ENCODE measurements at regions not wholly inside any gene's neighbourhood (a gene's known extent, or its start where the extent isn't known, plus 50 kb on each side); places are given as distances from the start of the nearest gene placed in this dataset.

DNA sequence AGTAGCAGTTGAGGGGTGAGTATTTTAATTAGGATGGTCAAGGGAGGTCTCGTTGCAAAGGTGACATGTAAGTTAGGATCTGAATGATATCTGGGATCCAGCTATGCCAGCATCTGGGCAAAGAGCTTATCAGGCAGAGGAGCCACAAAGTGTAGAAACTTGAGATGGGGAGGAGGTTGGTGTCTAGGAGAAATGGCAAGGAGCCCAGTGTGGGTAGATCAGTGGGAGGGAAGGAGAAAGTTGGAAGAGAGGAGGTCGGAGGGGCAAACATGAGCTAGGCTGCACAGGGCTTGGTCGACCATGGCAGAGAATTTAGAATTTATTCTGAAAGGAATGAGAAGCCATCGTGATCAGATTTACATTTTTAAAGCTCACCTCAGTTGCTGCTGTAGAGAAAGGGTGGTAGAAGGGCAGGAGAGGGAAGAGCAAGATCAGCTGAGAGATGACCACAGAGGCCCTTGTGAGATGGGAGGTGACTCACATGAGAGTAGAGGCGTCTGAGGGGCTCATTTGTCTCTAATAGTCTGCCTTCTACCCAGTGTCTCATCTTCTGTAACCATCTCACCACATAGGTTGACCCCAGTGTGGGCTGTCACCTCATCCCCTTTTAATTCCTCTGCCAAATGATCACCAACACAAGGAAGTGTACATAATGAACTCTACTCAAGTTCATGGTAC, 170.0 kb downstream of the ETAA1 start:
- TF ChIP-seq, protein P1, sequence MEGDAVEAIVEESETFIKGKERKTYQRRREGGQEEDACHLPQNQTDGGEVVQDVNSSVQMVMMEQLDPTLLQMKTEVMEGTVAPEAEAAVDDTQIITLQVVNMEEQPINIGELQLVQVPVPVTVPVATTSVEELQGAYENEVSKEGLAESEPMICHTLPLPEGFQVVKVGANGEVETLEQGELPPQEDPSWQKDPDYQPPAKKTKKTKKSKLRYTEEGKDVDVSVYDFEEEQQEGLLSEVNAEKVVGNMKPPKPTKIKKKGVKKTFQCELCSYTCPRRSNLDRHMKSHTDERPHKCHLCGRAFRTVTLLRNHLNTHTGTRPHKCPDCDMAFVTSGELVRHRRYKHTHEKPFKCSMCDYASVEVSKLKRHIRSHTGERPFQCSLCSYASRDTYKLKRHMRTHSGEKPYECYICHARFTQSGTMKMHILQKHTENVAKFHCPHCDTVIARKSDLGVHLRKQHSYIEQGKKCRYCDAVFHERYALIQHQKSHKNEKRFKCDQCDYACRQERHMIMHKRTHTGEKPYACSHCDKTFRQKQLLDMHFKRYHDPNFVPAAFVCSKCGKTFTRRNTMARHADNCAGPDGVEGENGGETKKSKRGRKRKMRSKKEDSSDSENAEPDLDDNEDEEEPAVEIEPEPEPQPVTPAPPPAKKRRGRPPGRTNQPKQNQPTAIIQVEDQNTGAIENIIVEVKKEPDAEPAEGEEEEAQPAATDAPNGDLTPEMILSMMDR (IDR thresholded peaks at IDR 0.05; ENCODE audit: low read length) = no peak
- TF ChIP-seq EZH2 (IDR thresholded peaks at IDR 0.05; ENCODE audit: borderline replicate concordance, low read length) = no peak
- Histone ChIP-seq H2AFZ (ENCODE audit: low read length) (no peak overlapping the region), H3K4me3 (ENCODE audit: low read depth, low read length, poor library complexity, severe bottlenecking) (no peak overlapping the region)

DNA sequence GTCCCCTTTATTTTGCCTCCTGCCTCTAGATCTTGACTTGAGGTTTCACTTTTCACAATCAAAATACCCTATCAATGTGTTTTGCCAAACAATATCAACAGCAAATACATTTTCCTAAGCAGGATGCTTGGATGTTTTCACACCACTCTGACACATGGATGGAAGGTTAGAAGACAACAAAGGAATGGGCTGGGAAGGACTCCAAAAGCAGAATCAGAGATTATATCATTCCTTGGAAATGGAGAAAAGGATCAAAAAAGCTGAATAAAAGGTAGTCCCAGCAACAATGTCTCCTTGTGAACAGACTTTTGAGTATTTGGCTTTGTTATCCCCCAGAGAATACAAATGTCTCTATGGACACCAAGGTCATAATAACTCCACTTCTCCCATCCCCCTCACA, 170.8 kb downstream of the ETAA1 start:
- H4K20me1 ChIP-seq (ENCODE audit: insufficient read depth, low read length) = no peaks in the 10 kb centered on the region
- no peak overlapping the region for H3K9ac ChIP-seq (ENCODE audit: low read length)
- H3K4me2 ChIP-seq (ENCODE audit: low read length) = no peak overlapping the region
- H3K27ac ChIP-seq (ENCODE audit: low read depth, low read length, poor library complexity, severe bottlenecking) = no peak overlapping the region
- H3K4me1 ChIP-seq (ENCODE audit: insufficient read depth, low read length, severe bottlenecking) = no peaks in the 10 kb centered on the region
- no peaks in the 10 kb centered on the region for H3K27me3 ChIP-seq (ENCODE audit: insufficient read depth, low read length)
- no peak overlapping the region for H2AFZ ChIP-seq (ENCODE audit: low read length)
- no peaks in the 10 kb centered on the region for H3K9me2 ChIP-seq (ENCODE audit: low read depth, low read length)
- H3K9me3 ChIP-seq (ENCODE audit: low read length) = no peaks in the 10 kb centered on the region
- TF ChIP-seq, protein P1 (IDR thresholded peaks at IDR 0.05; ENCODE audit: low read length) = no peak
- TF ChIP-seq EZH2 (IDR thresholded peaks at IDR 0.05; ENCODE audit: borderline replicate concordance, low read length) = no peak
- H3F3A ChIP-seq (ENCODE audit: insufficient read depth, low read length) = no peaks in the 10 kb centered on the region
- H3K36me3 ChIP-seq (ENCODE audit: insufficient read depth, low read length) = no peaks in the 10 kb centered on the region
- H3K4me3 ChIP-seq (ENCODE audit: low read depth, low read length, poor library complexity, severe bottlenecking) = no peak overlapping the region
- no peaks in the 10 kb centered on the region for H3K79me2 ChIP-seq (ENCODE audit: insufficient read depth, low read length)

More for the DNA sequence above, 170.0 kb downstream of the ETAA1 start:
- H3K79me2 ChIP-seq (ENCODE audit: insufficient read depth, low read length) = no peaks in the 10 kb centered on the region
- H3K27me3 ChIP-seq (ENCODE audit: insufficient read depth, low read length) = no peaks in the 10 kb centered on the region
- no peaks in the 10 kb centered on the region for H3K9me3 ChIP-seq (ENCODE audit: low read length)
- H3K9ac ChIP-seq (ENCODE audit: low read length) = no peak overlapping the region
- no peaks in the 10 kb centered on the region for H3K36me3 ChIP-seq (ENCODE audit: insufficient read depth, low read length)
- no peak overlapping the region for H3K27ac ChIP-seq (ENCODE audit: low read depth, low read length, poor library complexity, severe bottlenecking)
- no peaks in the 10 kb centered on the region for H3K4me1 ChIP-seq (ENCODE audit: insufficient read depth, low read length, severe bottlenecking)
- H3K4me2 ChIP-seq (ENCODE audit: low read length) = no peak overlapping the region
- H4K20me1 ChIP-seq (ENCODE audit: insufficient read depth, low read length) = no peaks in the 10 kb centered on the region
- no peaks in the 10 kb centered on the region for H3F3A ChIP-seq (ENCODE audit: insufficient read depth, low read length)
- no peaks in the 10 kb centered on the region for H3K9me2 ChIP-seq (ENCODE audit: low read depth, low read length)

DNA sequence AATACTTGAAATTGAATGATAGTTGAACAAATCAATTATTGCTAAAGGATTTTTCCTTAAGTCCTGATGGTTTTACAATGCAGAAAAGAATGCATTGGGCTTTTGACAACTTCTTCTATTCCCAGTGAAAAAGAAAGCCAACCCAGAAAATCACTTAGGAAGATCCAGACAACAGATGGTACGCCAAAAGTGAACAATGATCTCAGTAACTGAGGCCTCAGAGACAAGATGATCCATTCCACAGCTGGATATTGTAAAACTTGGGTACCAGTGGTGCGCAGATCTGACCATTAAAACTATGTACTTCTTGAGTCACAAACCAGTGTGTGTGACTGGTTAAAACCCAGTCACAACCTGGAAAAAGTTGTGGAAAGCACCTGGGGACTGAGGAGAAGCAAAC, 173.5 kb downstream of the ETAA1 start:
- H3K4me3 ChIP-seq (ENCODE audit: low read depth, low read length, poor library complexity, severe bottlenecking) = no peak overlapping the region
- H3K9ac ChIP-seq (ENCODE audit: low read length) = no peak overlapping the region
- no peak for TF ChIP-seq EZH2 (IDR thresholded peaks at IDR 0.05; ENCODE audit: borderline replicate concordance, low read length)
- TF ChIP-seq, protein P1 (IDR thresholded peaks at IDR 0.05; ENCODE audit: low read length) = no peak
- no peaks in the 10 kb centered on the region for H4K20me1 ChIP-seq (ENCODE audit: insufficient read depth, low read length)
- no peaks in the 10 kb centered on the region for H3K4me1 ChIP-seq (ENCODE audit: insufficient read depth, low read length, severe bottlenecking)
- H2AFZ ChIP-seq (ENCODE audit: low read length) = no peak overlapping the region
- no peaks in the 10 kb centered on the region for H3K79me2 ChIP-seq (ENCODE audit: insufficient read depth, low read length)
- H3K36me3 ChIP-seq (ENCODE audit: insufficient read depth, low read length) = no peaks in the 10 kb centered on the region
- H3K27ac ChIP-seq (ENCODE audit: low read depth, low read length, poor library complexity, severe bottlenecking) = no peak overlapping the region
- H3F3A ChIP-seq (ENCODE audit: insufficient read depth, low read length) = no peaks in the 10 kb centered on the region
- H3K27me3 ChIP-seq (ENCODE audit: insufficient read depth, low read length) = no peaks in the 10 kb centered on the region
- H3K9me3 ChIP-seq (ENCODE audit: low read length) = no peaks in the 10 kb centered on the region
- no peak overlapping the region for H3K4me2 ChIP-seq (ENCODE audit: low read length)
- H3K9me2 ChIP-seq (ENCODE audit: low read depth, low read length) = no peaks in the 10 kb centered on the region

Data from OCI-LY1 (cell line).